Keratinocyte (primary cell): ENCODE measurements at regions not wholly inside any gene's neighbourhood (a gene's known extent, or its start where the extent isn't known, plus 50 kb on each side); places are given as distances from the start of the nearest gene placed in this dataset.
"Not testable (repeated sequence)": the region's sequence is repeated elsewhere in the genome, so short reads cannot be mapped to it uniquely, and the experiment has no call there.

Source experiments
- DNase-seq: peaks from one replicate; pipeline ENCODE4 v3.0.0-alpha.2; 2011; ENCODE audit warnings: low read depth, missing footprints, low spot score
- FAIRE-seq: peaks from 2 replicates; lab custom pipeline; 2011; peaks lifted over from hg19 to GRCh38; lab: Jason Lieb, UNC
- H2AFZ ChIP-seq: 2 replicates; pipeline ENCODE4 v1.6.0; 2012; ENCODE audit warnings: low read length, control low read depth, inconsistent platforms; ENCODE audit not compliant: control insufficient read depth
- H3K27ac ChIP-seq: 2 replicates; pipeline ENCODE4 v1.5.1; 2011; ENCODE audit warnings: low read length; ENCODE audit not compliant: control insufficient read depth, insufficient read depth
- H3K27me3 ChIP-seq: 3 replicates; pipeline ENCODE4 v1.6.0; 2011; ENCODE audit warnings: low read length; ENCODE audit not compliant: control insufficient read depth, insufficient read depth; ENCODE audit errors: extremely low read depth
- H3K36me3 ChIP-seq, 2 experiments: 2 replicates in 1 of 2; 3 replicates in 1 of 2; pipeline ENCODE4 v1.5.1; 2011; ENCODE audit warnings: low read length in 2 of 2, mild to moderate bottlenecking in 1 of 2; ENCODE audit not compliant: control insufficient read depth in 2 of 2, insufficient read depth in 2 of 2; ENCODE audit errors: extremely low read depth in 1 of 2
- H3K4me1 ChIP-seq: 3 replicates; pipeline ENCODE4 v1.5.1; 2011; ENCODE audit warnings: low read length; ENCODE audit not compliant: control insufficient read depth, insufficient read depth; ENCODE audit errors: extremely low read depth
- H3K4me2 ChIP-seq: 3 replicates; pipeline ENCODE4 v1.6.0; 2011; ENCODE audit warnings: low read depth, low read length; ENCODE audit not compliant: control insufficient read depth, insufficient read depth; ENCODE audit errors: extremely low read depth
- H3K4me3 ChIP-seq, 3 experiments: fragments of 200-600 bp in 1 of 3; sonication (generic) in 1 of 3; 2 replicates in 2 of 3; 3 replicates in 1 of 3; pipeline ENCODE4 v1.5.1; 2011 to 2016; ENCODE audit warnings: low read length in 3 of 3, mild to moderate bottlenecking in 3 of 3, control low read depth in 2 of 3, inconsistent platforms in 1 of 3, low read depth in 1 of 3, mixed read lengths in 1 of 3, mixed run types in 1 of 3, moderate library complexity in 1 of 3; ENCODE audit not compliant: control insufficient read depth in 2 of 3, insufficient read depth in 2 of 3; ENCODE audit errors: extremely low read depth in 1 of 3
- H3K79me2 ChIP-seq: 2 replicates; pipeline ENCODE4 v1.6.0; 2012; ENCODE audit warnings: low read length; ENCODE audit not compliant: control insufficient read depth, insufficient read depth
- H3K9ac ChIP-seq: 3 replicates; pipeline ENCODE4 v1.6.0; 2011; ENCODE audit warnings: low read length; ENCODE audit not compliant: control insufficient read depth, insufficient read depth; ENCODE audit errors: extremely low read depth
- H3K9me1 ChIP-seq: 3 replicates; pipeline ENCODE4 v1.6.0; 2011; ENCODE audit warnings: low read length; ENCODE audit not compliant: control insufficient read depth, insufficient read depth; ENCODE audit errors: extremely low read depth
- H3K9me3 ChIP-seq: 2 replicates; pipeline ENCODE4 v1.5.1; 2012; ENCODE audit warnings: low read depth, low read length; ENCODE audit not compliant: control insufficient read depth
- H4K20me1 ChIP-seq: 3 replicates; pipeline ENCODE4 v1.6.0; 2011; ENCODE audit warnings: low read length; ENCODE audit not compliant: control insufficient read depth, insufficient read depth; ENCODE audit errors: extremely low read depth
- dilution Hi-C: fragments of 300-500 bp; cut with MboI; formaldehyde crosslinking; loops from one replicate; pipeline ENCODE4 v1.7.0; 2020; ENCODE audit warnings: low sequenced_read_pairs; ENCODE audit not compliant: extremely low pct_ligation_motif_present

DNA sequence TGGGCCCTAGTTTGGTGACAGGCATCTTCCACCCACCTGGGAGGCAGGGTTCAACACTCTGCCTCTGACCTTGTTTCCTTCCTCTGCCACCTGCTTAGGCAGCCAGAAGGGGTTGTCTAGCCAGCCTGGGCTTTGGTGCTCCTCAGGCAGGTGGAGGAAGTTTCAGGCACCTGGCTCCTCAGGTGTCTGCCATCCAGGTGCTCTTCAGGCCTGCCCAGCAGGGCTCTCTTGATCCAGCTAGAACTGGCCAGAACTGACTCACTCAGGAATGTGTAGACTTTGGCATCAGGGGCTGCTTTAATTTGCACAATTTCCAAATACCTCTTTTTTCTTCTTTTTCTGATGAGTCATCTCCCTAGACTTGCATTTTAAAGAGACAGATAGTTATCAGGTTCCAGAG lies 100.9 kb downstream of the LIMS3 start:
- H3K79me2 ChIP-seq, dilution Hi-C loops, H3K9me3 ChIP-seq, H2AFZ ChIP-seq, H3K9ac ChIP-seq, H3K27me3 ChIP-seq, FAIRE-seq, H3K9me1 ChIP-seq, H3K27ac ChIP-seq, H3K36me3 ChIP-seq, H3K4me1 ChIP-seq, DNase-seq, H3K4me2 ChIP-seq, H4K20me1 ChIP-seq, H3K4me3 ChIP-seq: not testable (repeated sequence)

DNA sequence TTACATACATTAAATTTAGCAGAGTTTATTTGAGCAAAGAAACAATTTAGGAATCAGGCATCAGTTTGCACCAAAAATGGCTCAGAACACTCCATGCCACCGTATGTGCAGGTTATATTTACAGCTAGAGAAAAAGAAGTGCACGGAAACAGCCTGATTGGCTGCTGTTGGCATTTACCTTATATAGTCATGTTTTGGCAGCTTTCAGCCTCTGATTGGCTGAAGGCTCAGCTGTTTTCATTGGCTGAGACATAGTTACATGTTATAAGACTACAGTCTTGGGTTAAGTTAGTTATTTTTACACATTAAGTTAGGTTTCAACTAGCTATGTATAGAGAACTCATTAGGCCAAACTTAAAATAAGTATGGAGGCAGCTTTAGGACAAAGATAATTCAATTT lies 104.0 kb downstream of the LIMS3 start:
- H3K9me1 ChIP-seq, H3K4me3 ChIP-seq, H3K79me2 ChIP-seq, H3K9ac ChIP-seq, H3K27me3 ChIP-seq, H3K4me1 ChIP-seq, H4K20me1 ChIP-seq, dilution Hi-C loops, H2AFZ ChIP-seq, H3K27ac ChIP-seq, H3K4me2 ChIP-seq, FAIRE-seq, H3K9me3 ChIP-seq, H3K36me3 ChIP-seq, DNase-seq: not testable (repeated sequence)

DNA sequence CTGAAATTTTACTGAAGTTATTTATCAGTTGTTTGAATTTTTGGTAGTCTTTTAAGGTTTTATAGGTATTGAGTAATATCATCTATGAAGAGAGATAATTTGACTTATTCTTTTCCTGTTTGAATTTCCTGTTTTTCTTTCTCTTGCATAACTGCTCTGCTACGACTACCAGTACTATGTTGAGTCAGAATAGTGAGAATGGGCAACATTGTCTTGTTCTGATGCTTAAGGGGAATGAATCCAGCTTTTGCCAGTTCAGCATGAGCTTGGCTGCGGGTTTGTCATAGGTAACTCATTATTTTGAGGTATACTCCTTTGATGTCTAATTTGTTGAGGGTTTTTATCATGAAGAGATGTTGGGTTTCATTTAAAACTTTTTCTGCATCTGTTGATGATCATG lies 102.2 kb downstream of the MALL start:
- dilution Hi-C loops, H3K9ac ChIP-seq, H3K4me1 ChIP-seq, H3K79me2 ChIP-seq, H3K4me3 ChIP-seq, H3K9me1 ChIP-seq, H3K27me3 ChIP-seq, H2AFZ ChIP-seq, H4K20me1 ChIP-seq, DNase-seq, H3K36me3 ChIP-seq, H3K27ac ChIP-seq, H3K9me3 ChIP-seq, H3K4me2 ChIP-seq: not testable (repeated sequence)
- peak; percentile 78 for FAIRE-seq

DNA sequence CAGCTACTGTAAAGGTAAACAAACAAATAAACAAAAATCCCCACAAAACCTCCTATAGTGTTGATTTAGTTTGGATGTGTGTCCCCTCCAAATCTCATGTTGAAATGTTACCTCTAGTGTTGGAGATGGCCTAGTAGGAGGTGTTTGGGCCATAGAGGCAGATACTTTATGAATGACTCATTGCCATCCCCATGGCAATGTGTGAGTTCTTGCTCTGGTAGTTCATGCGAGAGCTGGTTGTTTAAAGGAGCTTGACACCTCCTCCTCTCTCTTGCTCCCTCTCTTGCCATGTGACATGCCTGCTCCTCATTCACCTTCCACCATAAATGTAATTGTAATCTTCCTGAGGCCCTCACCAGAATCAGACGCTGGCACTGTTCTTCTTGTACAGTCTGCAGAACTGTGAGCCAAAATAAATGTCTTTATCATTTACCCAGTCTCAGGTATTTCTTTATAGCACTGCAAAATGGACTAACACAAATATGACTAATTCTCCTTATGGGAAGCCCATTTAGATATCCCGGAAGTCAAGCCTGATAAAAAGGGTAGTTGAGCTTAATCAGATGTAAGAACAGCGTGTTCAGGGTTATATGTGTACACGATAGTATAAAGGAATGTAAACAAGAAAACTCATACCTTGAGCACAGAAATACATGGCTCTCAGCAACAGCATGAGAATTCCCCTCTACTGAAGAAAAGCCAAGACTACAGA lies 99.1 kb downstream of the MALL start:
- H3K27me3 ChIP-seq, H2AFZ ChIP-seq, H3K79me2 ChIP-seq, H3K9ac ChIP-seq, H3K36me3 ChIP-seq, dilution Hi-C loops, H4K20me1 ChIP-seq, H3K27ac ChIP-seq, DNase-seq, H3K4me2 ChIP-seq, H3K9me3 ChIP-seq, H3K9me1 ChIP-seq, H3K4me1 ChIP-seq, H3K4me3 ChIP-seq: not testable (repeated sequence)
- peak; percentile 98 for FAIRE-seq

DNA sequence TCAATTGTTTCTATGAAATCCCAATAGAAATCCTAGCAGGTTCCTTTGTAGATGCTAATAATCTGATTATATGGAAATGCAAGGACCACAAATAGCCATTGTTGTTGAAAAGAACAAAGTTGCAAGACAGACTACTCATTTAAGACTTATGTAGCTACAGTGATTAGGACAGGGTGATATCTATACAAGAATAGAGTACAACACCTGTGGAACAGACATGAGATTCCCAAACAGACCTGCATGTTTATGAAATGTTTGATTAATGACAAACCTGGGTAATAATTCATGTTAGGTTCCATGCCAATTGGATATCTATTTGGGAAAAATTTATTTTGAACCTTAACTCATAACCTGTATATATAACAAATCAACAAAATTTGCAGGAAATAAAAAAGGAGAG lies 95.4 kb downstream of the MALL start:
- H3K36me3 ChIP-seq, H2AFZ ChIP-seq, H3K4me2 ChIP-seq, H3K4me3 ChIP-seq, H3K4me1 ChIP-seq, H4K20me1 ChIP-seq, dilution Hi-C loops, H3K9ac ChIP-seq, H3K9me3 ChIP-seq, H3K79me2 ChIP-seq, H3K9me1 ChIP-seq, FAIRE-seq, H3K27me3 ChIP-seq, DNase-seq, H3K27ac ChIP-seq: not testable (repeated sequence)
